IMR-90 (cell line): ENCODE measurements at regions not wholly inside any gene's neighbourhood (a gene's known extent, or its start where the extent isn't known, plus 50 kb on each side); places are given as distances from the start of the nearest gene placed in this dataset.

Experiments
- ATAC-seq: fragments of 200-7000 bp; cut with Tn5 transposase; 2 replicates; pipeline ENCODE4 v1.9.1; 2020; ENCODE audit warnings: low read depth, mild to moderate bottlenecking, moderate library complexity
- BruUV-seq: library from RNA; stranded (reverse); fragments of 400-500 nt; replicated peaks from 2 replicates; lab custom pipeline; 2021; lab: Mats Ljungman, UMichigan
- CTCF ChIA-PET: fragments of 300-600 bp; formaldehyde crosslinking; extraction: SDS; loops from one replicate; lab custom pipeline; 2021; ENCODE audit warnings: antibody characterized with exemption; lab: Yijun Ruan, JAX
- POLR2A ChIA-PET: fragments of 300-600 bp; sonication (Branson Sonifier 250); formaldehyde crosslinking; loops from one replicate; lab custom pipeline; 2022; ENCODE audit warnings: antibody characterized with exemption; ENCODE audit not compliant: unreplicated experiment; lab: Charles Lee
- DNase-seq: peaks from one replicate; pipeline ENCODE4 v3.0.0; 2013
- H2AFZ ChIP-seq: replicated peaks from 2 replicates; pipeline ENCODE3; 2013; ENCODE audit warnings: low read length, mild to moderate bottlenecking; ENCODE audit not compliant: poor library complexity
- H2AK5ac ChIP-seq: 2 replicates; pipeline ENCODE4 v1.6.1; 2013; ENCODE audit warnings: low read depth, low read length, inconsistent platforms
- H2AK9ac ChIP-seq: replicated peaks from 2 replicates; pipeline ENCODE3; 2013; ENCODE audit warnings: mild to moderate bottlenecking, low read depth, low read length, moderate library complexity; ENCODE audit not compliant: poor library complexity
- H2BK120ac ChIP-seq: 2 replicates; pipeline ENCODE4 v1.6.1; 2013; ENCODE audit warnings: low read depth, low read length, inconsistent platforms
- H2BK15ac ChIP-seq: 3 replicates; pipeline ENCODE4 v1.6.1; 2013; ENCODE audit warnings: low read depth, low read length, inconsistent platforms
- H2BK20ac ChIP-seq: 2 replicates; pipeline ENCODE4 v1.6.1; 2013; ENCODE audit warnings: low read depth, mild to moderate bottlenecking, inconsistent platforms, low read length, moderate library complexity
- H2BK5ac ChIP-seq: 2 replicates; pipeline ENCODE4 v1.6.1; 2013; ENCODE audit warnings: mild to moderate bottlenecking, low read depth, low read length, inconsistent platforms; ENCODE audit not compliant: poor library complexity, severe bottlenecking
- H3K14ac ChIP-seq: replicated peaks from 2 replicates; pipeline ENCODE4 v1.6.1; 2013; ENCODE audit warnings: low read depth, low read length, inconsistent platforms
- H3K18ac ChIP-seq: 2 replicates; pipeline ENCODE4 v1.6.1; 2013; ENCODE audit warnings: low read depth, low read length, control low read depth
- H3K23ac ChIP-seq: 2 replicates; pipeline ENCODE4 v1.6.1; 2013; ENCODE audit warnings: low read depth, low read length, inconsistent platforms
- H3K27ac ChIP-seq: 2 replicates; pipeline ENCODE4 v1.5.1; 2013; ENCODE audit warnings: mild to moderate bottlenecking, control low read depth, low read length; ENCODE audit not compliant: insufficient read depth
- H3K27me3 ChIP-seq: 2 replicates; pipeline ENCODE4 v1.6.1; 2013; ENCODE audit warnings: low read length; ENCODE audit not compliant: control insufficient read depth, insufficient read depth
- H3K36me3 ChIP-seq: 2 replicates; pipeline ENCODE4 v1.6.1; 2013; ENCODE audit warnings: low read length, mixed read lengths; ENCODE audit not compliant: control insufficient read depth, insufficient read depth
- H3K4ac ChIP-seq: 2 replicates; pipeline ENCODE4 v1.6.1; 2013; ENCODE audit warnings: low read depth, low read length, inconsistent platforms
- H3K4me1 ChIP-seq: 2 replicates; pipeline ENCODE4 v1.6.1; 2013; ENCODE audit warnings: low read length, mixed read lengths; ENCODE audit not compliant: control insufficient read depth, insufficient read depth
- H3K4me2 ChIP-seq: 2 replicates; pipeline ENCODE4 v1.6.1; 2013; ENCODE audit warnings: low read depth, mild to moderate bottlenecking, control low read depth, low read length, moderate library complexity
- H3K4me3 ChIP-seq: 2 replicates; pipeline ENCODE4 v1.5.1; 2013; ENCODE audit warnings: low read depth, mild to moderate bottlenecking, control low read depth, low read length, moderate library complexity; ENCODE audit not compliant: insufficient read depth
- H3K56ac ChIP-seq: 2 replicates; pipeline ENCODE4 v1.6.1; 2013; ENCODE audit warnings: low read length, inconsistent platforms; ENCODE audit not compliant: insufficient read depth; ENCODE audit errors: extremely low read depth
- H3K79me1 ChIP-seq, 2 experiments: 2 replicates each; pipeline ENCODE4 v1.6.1; 2013; ENCODE audit warnings: low read length in 2 of 2, inconsistent platforms in 1 of 2, low read depth in 1 of 2
- H3K9ac ChIP-seq: 2 replicates; pipeline ENCODE4 v1.6.1; 2013; ENCODE audit warnings: low read depth, low read length, control low read depth
- H3K9me1 ChIP-seq: 2 replicates; pipeline ENCODE4 v1.6.1; 2013; ENCODE audit warnings: low read length, inconsistent platforms; ENCODE audit not compliant: insufficient read depth
- H3K9me3 ChIP-seq: 2 replicates; pipeline ENCODE4 v1.6.1; 2013; ENCODE audit warnings: low read length; ENCODE audit not compliant: control insufficient read depth, insufficient read depth
- H4K20me1 ChIP-seq: 2 replicates; pipeline ENCODE4 v1.6.1; 2013; ENCODE audit warnings: low read length, inconsistent platforms; ENCODE audit not compliant: insufficient read depth
- H4K5ac ChIP-seq: 2 replicates; pipeline ENCODE4 v1.6.1; 2013; ENCODE audit warnings: mild to moderate bottlenecking, low read depth, low read length, control low read depth
- H4K8ac ChIP-seq, 2 experiments: 2 replicates each; pipeline ENCODE4 v1.6.1; 2013; ENCODE audit warnings: low read depth in 2 of 2, low read length in 2 of 2, control low read depth in 1 of 2, inconsistent platforms in 1 of 2
- H4K91ac ChIP-seq: 2 replicates; pipeline ENCODE4 v1.6.1; 2013; ENCODE audit warnings: low read depth, low read length, inconsistent platforms; ENCODE audit not compliant: insufficient read depth
- NFE2L2 ChIP-seq: fragments of 150-350 bp; IDR thresholded peaks from 2 replicates; pipeline ENCODE4 v1.6.1; 2016; ENCODE audit warnings: low read depth, mild to moderate bottlenecking, low read length
- SMC3 ChIP-seq: fragments of 150-350 bp; IDR thresholded peaks from 2 replicates; pipeline ENCODE4 v1.6.1; 2016; ENCODE audit warnings: low read depth, mild to moderate bottlenecking, antibody characterized with exemption, low read length, moderate library complexity
- dilution Hi-C: fragments of 300-500 bp; cut with HindIII; formaldehyde crosslinking; loops from one replicate; pipeline ENCODE4 v1.14.3; 2018; ENCODE audit warnings: low sequenced_read_pairs; ENCODE audit not compliant: unreplicated experiment
- in situ Hi-C: fragments of 300-500 bp; cut with MboI; formaldehyde crosslinking; loops from 3 replicates; pipeline ENCODE4 v1.14.3; 2019; ENCODE audit warnings: low sequenced_read_pairs, inconsistent platforms, mixed read lengths
- intact Hi-C: fragments of 100-400 bp; cut with micrococcal nuclease; formaldehyde crosslinking; loops from 2 replicates; pipeline ENCODE4 v1.10.0; 2022

DNA sequence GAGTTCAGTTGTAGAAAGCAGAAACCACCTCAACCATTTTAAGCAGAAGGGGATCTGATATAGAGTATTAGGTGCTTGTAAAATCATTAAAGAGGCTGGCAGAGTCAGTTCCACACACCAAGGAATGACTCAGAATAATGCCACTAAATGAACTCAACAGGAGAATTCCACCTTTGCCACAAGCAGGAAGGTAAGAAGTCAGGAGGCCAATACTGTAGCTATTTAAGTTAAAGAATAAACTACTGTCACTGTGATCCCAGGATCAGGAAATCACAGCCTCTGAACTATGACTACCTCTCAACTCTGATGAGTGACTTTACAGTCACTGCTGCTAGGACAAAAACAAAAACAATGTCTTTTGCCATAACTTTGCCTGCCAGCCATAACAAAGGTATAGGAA lies 52.5 kb upstream of the PRMT6 start:
- no peak overlapping the region for H2BK5ac ChIP-seq
- no TSS peak for BruUV-seq
- no peak overlapping the region for H3K56ac ChIP-seq
- H3K4ac ChIP-seq: no peak overlapping the region
- H2BK120ac ChIP-seq: no peak overlapping the region
- no peak overlapping the region for H3K9ac ChIP-seq
- intact Hi-C loops: no loop called here
- H2AK5ac ChIP-seq: no peak overlapping the region
- H3K18ac ChIP-seq: no peak overlapping the region
- no peaks in the 10 kb centered on the region for H3K36me3 ChIP-seq
- no peak overlapping the region for H3K23ac ChIP-seq
- H3K14ac ChIP-seq: no peak overlapping the region
- dilution Hi-C loops: no loop called here
- H3K9me3 ChIP-seq: no peaks in the 10 kb centered on the region
- no peak overlapping the region for H4K91ac ChIP-seq
- ChIA-PET POLR2A (no interaction called here), CTCF (no interaction called here)
- in situ Hi-C loops: no loop called here
- no peaks in the 10 kb centered on the region for H3K79me1 ChIP-seq
- DNase-seq (no peak), ATAC-seq (no peak)
- no peak overlapping the region for H2AFZ ChIP-seq
- no peaks in the 10 kb centered on the region for H3K4me1 ChIP-seq
- no peaks in the 10 kb centered on the region for H3K9me1 ChIP-seq
- H3K27me3 ChIP-seq: no peaks in the 10 kb centered on the region
- H3K4me3 ChIP-seq: no peak overlapping the region
- no peak overlapping the region for H3K27ac ChIP-seq
- no peak overlapping the region for H2BK15ac ChIP-seq
- H2AK9ac ChIP-seq: no peak overlapping the region
- no peak overlapping the region for H4K8ac ChIP-seq
- H4K5ac ChIP-seq: no peak overlapping the region
- no peaks in the 10 kb centered on the region for H4K20me1 ChIP-seq
- TF ChIP-seq NFE2L2: no peak
- TF ChIP-seq SMC3: no peak
- H2BK20ac ChIP-seq: no peak overlapping the region
- no peak overlapping the region for H3K4me2 ChIP-seq
